ENCODE measurements at regions not wholly inside any gene's neighbourhood (a gene's known extent, or its start where the extent isn't known, plus 50 kb on each side); places are given as distances from the start of the nearest gene placed in this dataset.

DNA sequence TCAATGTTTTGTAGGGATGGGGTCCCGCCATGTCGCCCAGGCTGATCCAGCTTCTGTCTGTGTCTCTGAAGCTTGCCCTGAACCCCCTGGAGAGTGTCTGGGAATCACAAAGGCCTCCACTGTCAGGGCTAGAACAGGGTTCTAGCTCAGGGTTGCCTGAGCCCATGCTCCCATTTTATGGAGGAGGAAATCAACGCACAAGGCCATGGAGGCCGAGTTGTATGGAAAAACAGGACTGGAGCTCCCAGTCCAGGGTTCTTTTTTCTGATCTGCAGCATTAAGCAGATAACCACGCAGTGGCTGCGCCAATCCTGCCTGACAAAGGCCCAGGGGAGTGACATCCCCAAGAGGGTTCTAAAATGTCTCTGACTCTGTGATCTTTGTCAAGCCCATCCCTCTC is 67.6 kb upstream of the NBPF3 start:
- POLR2A ChIA-PET = no interaction called here
- no peaks in the 10 kb centered on the region for H3K36me3 ChIP-seq (ENCODE audit: control insufficient read depth in 2 of 2, insufficient read depth in 1 of 2, low read length in 2 of 2)
- no peak overlapping the region for H3K4me3 ChIP-seq (ENCODE audit: low read depth, low read length)
- no peaks in the 10 kb centered on the region for H3K4me1 ChIP-seq (ENCODE audit: control insufficient read depth, insufficient read depth, low read length)
- no peak overlapping the region for H3K27ac ChIP-seq (ENCODE audit: extremely low read depth, low read depth, low read length)
- TF ChIP-seq GLIS1 (tag by site-specific recombination; IDR thresholded peaks at IDR 0.05) (peak; percentile 13; the same call in 1 of the 2 replicates), SP2 (tag by site-specific recombination; IDR thresholded peaks at IDR 0.05) (no peak)
- CTCF ChIA-PET = interaction anchor here (0.6 to 7.4 kb wide), 20 partner anchors 26 to 1185 kb away, joined by 3 to 173 read pairs (median 5); no protein-coding TSS in a partner anchor
- H3K9me3 ChIP-seq (ENCODE audit: control insufficient read depth, insufficient read depth, low read depth, low read length) = no peaks in the 10 kb centered on the region

DNA sequence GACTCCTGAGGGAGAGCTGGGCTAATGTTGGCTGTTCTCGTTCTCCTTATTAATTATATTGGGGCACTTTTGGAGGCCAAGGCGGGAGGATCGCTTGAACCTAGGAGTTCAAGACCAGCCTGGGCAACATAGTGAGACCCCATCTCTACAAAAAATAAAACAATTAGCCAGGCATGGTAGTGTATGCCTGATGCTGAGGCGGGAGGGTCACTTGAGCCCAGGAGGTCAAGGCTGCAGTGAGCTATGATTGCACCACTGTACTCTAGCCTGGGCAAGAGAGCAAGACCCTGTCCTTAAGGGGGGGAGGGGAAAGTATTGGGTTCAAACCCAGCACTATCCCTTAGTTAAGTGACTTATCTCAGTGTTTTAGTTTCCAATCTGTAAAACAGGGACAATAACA is 70.0 kb upstream of the NBPF3 start:
- Histone ChIP-seq H3K9me3 (ENCODE audit: control insufficient read depth, insufficient read depth, low read depth, low read length) (no peaks in the 10 kb centered on the region), H3K4me1 (ENCODE audit: control insufficient read depth, insufficient read depth, low read length) (no peaks in the 10 kb centered on the region), H3K4me3 (ENCODE audit: low read depth, low read length) (no peak overlapping the region), H3K36me3 (ENCODE audit: control insufficient read depth in 2 of 2, insufficient read depth in 1 of 2, low read length in 2 of 2) (no peaks in the 10 kb centered on the region), H3K27ac (ENCODE audit: extremely low read depth, low read depth, low read length) (no peak overlapping the region)
- TF ChIP-seq ZNF157 (tag by site-specific recombination; IDR thresholded peaks at IDR 0.05) = no peak
- peak; percentile 91 for TF ChIP-seq ZNF121 (tag by site-specific recombination; IDR thresholded peaks at IDR 0.05)
- ChIA-PET POLR2A (no interaction called here), CTCF (interaction anchor here (0.6 to 8.6 kb wide), 50 partner anchors 9 to 1051 kb away, joined by 3 to 256 read pairs (median 5); no protein-coding TSS in a partner anchor)

DNA sequence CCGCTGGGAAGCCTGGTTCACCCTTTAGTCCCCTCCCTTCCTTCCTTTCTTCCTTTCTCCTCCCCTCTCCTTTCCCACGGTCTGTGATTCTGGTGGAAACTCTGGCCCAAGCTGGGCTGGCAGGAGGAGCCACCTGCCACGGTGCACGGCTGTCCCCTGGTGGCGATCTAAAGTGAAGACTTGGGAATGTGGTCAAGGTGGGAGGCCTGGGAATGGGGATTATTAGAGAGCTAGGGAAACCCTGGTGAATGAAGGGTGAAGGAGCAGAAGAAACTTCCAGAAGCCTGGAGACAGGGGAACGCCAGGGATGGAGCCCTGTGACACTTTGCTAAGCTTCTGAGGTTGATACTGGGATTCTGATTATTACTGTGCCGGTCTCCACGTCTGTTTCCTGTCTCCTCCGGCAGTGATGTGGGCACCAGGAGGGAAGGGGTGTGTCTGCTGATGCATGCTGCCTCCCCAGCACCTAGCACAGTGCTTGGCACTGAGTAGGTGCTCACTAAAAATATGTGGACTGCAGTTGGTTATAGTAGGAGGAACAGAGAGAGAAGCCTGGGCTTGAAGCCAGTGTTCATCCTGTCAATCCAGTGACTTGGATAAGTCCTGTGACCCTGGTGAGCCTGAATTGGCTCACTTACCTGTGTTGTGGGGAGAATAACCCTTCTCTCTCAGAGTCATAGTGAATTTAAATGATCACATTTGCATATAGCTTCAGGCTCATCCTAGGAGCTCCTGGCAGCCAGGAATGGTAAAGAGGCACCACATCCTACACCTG is 71.2 kb upstream of the NBPF3 start:
- no peaks in the 10 kb centered on the region for H3K36me3 ChIP-seq (ENCODE audit: control insufficient read depth in 2 of 2, insufficient read depth in 1 of 2, low read length in 2 of 2)
- no peak overlapping the region for H3K27ac ChIP-seq (ENCODE audit: extremely low read depth, low read depth, low read length)
- ChIA-PET POLR2A (interaction anchor here (0.6 to 0.8 kb wide), 3 partner anchors 24 to 202 kb away, joined by 3 to 5 read pairs (median 3); no protein-coding TSS in a partner anchor), CTCF (interaction anchor here (0.5 to 8.6 kb wide), 68 partner anchors 8 to 1048 kb away, joined by 3 to 256 read pairs (median 4); partner anchors contain the start of gene ECE1)
- no peak overlapping the region for H3K4me3 ChIP-seq (ENCODE audit: low read depth, low read length)
- no peaks in the 10 kb centered on the region for H3K9me3 ChIP-seq (ENCODE audit: control insufficient read depth, insufficient read depth, low read depth, low read length)
- H3K4me1 ChIP-seq (ENCODE audit: control insufficient read depth, insufficient read depth, low read length) = no peaks in the 10 kb centered on the region
- TF ChIP-seq SP2 (tag by site-specific recombination; IDR thresholded peaks at IDR 0.05) (no peak), ZNF600 (tag by site-specific recombination; IDR thresholded peaks at IDR 0.05) (0 out of 2 replicates have a peak, but pooled peaks have one; percentile 63), ZFP69B (tag by site-specific recombination; IDR thresholded peaks at IDR 0.05) (no peak), ZNF324 (tag by site-specific recombination; IDR thresholded peaks at IDR 0.05) (no peak), ZBTB17 (tag by site-specific recombination; IDR thresholded peaks at IDR 0.05) (no peak), IKZF3 (tag by site-specific recombination; IDR thresholded peaks at IDR 0.05) (peak; percentile 85), PATZ1 (tag by site-specific recombination; IDR thresholded peaks at IDR 0.05) (peak; percentile 27; the same call in 1 of the 2 replicates), ZNF19 (tag by site-specific recombination; IDR thresholded peaks at IDR 0.05; ENCODE audit: low read depth) (no peak), ZNF785 (tag by site-specific recombination; IDR thresholded peaks at IDR 0.05) (no peak), ZFHX2 (tag by site-specific recombination; conservative IDR thresholded peaks at IDR 0.05) (no peak; the same call in 1 of the 2 replicates), ZNF202 (tag by site-specific recombination; IDR thresholded peaks at IDR 0.05; ENCODE audit: borderline replicate concordance) (no peak), ZNF747 (tag by site-specific recombination; IDR thresholded peaks at IDR 0.05) (no peak), ZNF530 (tag by site-specific recombination; IDR thresholded peaks at IDR 0.05; ENCODE audit: low read depth) (no peak), ZNF654 (tag by site-specific recombination; IDR thresholded peaks at IDR 0.05; ENCODE audit: low read depth) (peak; percentile 97), ZNF398 (tag by site-specific recombination; IDR thresholded peaks at IDR 0.05) (no peak), SP7 (tag by site-specific recombination; IDR thresholded peaks at IDR 0.05) (peak; percentile 58), ZNF473 (tag by site-specific recombination; IDR thresholded peaks at IDR 0.05) (no peak), MYNN (tag by site-specific recombination; IDR thresholded peaks at IDR 0.05; ENCODE audit: borderline replicate concordance) (no peak), ZNF302 (tag by site-specific recombination; IDR thresholded peaks at IDR 0.05; ENCODE audit: low read depth) (no peak)
- TF ChIP-seq, protein P1, sequence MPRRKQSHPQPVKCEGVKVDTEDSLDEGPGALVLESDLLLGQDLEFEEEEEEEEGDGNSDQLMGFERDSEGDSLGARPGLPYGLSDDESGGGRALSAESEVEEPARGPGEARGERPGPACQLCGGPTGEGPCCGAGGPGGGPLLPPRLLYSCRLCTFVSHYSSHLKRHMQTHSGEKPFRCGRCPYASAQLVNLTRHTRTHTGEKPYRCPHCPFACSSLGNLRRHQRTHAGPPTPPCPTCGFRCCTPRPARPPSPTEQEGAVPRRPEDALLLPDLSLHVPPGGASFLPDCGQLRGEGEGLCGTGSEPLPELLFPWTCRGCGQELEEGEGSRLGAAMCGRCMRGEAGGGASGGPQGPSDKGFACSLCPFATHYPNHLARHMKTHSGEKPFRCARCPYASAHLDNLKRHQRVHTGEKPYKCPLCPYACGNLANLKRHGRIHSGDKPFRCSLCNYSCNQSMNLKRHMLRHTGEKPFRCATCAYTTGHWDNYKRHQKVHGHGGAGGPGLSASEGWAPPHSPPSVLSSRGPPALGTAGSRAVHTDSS (tag by site-specific recombination; IDR thresholded peaks at IDR 0.05) = no peak
- TF ChIP-seq, protein P2, sequence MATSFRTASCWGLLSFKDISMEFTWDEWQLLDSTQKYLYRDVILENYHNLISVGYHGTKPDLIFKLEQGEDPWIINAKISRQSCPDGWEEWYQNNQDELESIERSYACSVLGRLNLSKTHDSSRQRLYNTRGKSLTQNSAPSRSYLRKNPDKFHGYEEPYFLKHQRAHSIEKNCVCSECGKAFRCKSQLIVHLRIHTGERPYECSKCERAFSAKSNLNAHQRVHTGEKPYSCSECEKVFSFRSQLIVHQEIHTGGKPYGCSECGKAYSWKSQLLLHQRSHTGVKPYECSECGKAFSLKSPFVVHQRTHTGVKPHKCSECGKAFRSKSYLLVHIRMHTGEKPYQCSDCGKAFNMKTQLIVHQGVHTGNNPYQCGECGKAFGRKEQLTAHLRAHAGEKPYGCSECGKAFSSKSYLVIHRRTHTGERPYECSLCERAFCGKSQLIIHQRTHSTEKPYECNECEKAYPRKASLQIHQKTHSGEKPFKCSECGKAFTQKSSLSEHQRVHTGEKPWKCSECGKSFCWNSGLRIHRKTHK (tag by site-specific recombination; IDR thresholded peaks at IDR 0.05) = no peak

Measured in HEK293 (cell line).